ENCODE measurements at regions not wholly inside any gene's neighbourhood (a gene's known extent, or its start where the extent isn't known, plus 50 kb on each side); places are given as distances from the start of the nearest gene placed in this dataset.

- TF ChIP-seq ZNF839 (CRISPR knock-in tag; IDR thresholded peaks at IDR 0.05; ENCODE audit: borderline replicate concordance) (no peak), MAFG (CRISPR knock-in tag; IDR thresholded peaks at IDR 0.05) (no peak), FOSL1 (CRISPR knock-in tag; IDR thresholded peaks at IDR 0.05; ENCODE audit: borderline replicate concordance) (no peak), DDIT3 (CRISPR knock-in tag; IDR thresholded peaks at IDR 0.05) (no peak), RARA (CRISPR knock-in tag; IDR thresholded peaks at IDR 0.05) (peak; percentile 75), ZNF589 (CRISPR knock-in tag; conservative IDR thresholded peaks at IDR 0.05) (peak; percentile 93), MTA1 (CRISPR knock-in tag; IDR thresholded peaks at IDR 0.05; ENCODE audit: borderline replicate concordance) (peak; percentile 34; the same call in 1 of the 2 replicates), TAF1 (CRISPR knock-in tag; IDR thresholded peaks at IDR 0.05) (no peak), HMGXB3 (CRISPR knock-in tag; IDR thresholded peaks at IDR 0.05; ENCODE audit: borderline replicate concordance) (0 out of 2 replicates have a peak, but pooled peaks have one; percentile 61), EZH2 (conservative IDR thresholded peaks at IDR 0.05; ENCODE audit: low read depth, low read length) (no peak), SKIL (CRISPR knock-in tag; IDR thresholded peaks at IDR 0.05; ENCODE audit: borderline replicate concordance) (no peak), TOPORS (CRISPR knock-in tag; IDR thresholded peaks at IDR 0.05) (no peak), ATF1 (CRISPR knock-in tag; IDR thresholded peaks at IDR 0.05) (no peak), ZNF33A (CRISPR knock-in tag; IDR thresholded peaks at IDR 0.05; ENCODE audit: borderline replicate concordance) (no peak), ZSCAN9 (CRISPR knock-in tag; IDR thresholded peaks at IDR 0.05; ENCODE audit: borderline replicate concordance) (peak; percentile 84; the same call in 1 of the 2 replicates), KDM5A (IDR thresholded peaks at IDR 0.05; ENCODE audit: borderline replicate concordance, low read length) (no peak), SMARCE1 (IDR thresholded peaks at IDR 0.05; ENCODE audit: borderline replicate concordance) (no peak), FIP1L1 (IDR thresholded peaks at IDR 0.05; ENCODE audit: borderline replicate concordance, insufficient read depth, low read depth, low read length) (no peak), CEBPZ (IDR thresholded peaks at IDR 0.05; ENCODE audit: low read length) (no peak), ZZZ3 (CRISPR knock-in tag; IDR thresholded peaks at IDR 0.05; ENCODE audit: borderline replicate concordance) (no peak)
Measured at GRCh38 chr11:121722431-121723245, 269.9 kb upstream of the SORL1-AS1 start (continued).

Data from HepG2 (cell line).